ENCODE measurements at regions not wholly inside any gene's neighbourhood (a gene's known extent, or its start where the extent isn't known, plus 50 kb on each side); places are given as distances from the start of the nearest gene placed in this dataset.

DNA sequence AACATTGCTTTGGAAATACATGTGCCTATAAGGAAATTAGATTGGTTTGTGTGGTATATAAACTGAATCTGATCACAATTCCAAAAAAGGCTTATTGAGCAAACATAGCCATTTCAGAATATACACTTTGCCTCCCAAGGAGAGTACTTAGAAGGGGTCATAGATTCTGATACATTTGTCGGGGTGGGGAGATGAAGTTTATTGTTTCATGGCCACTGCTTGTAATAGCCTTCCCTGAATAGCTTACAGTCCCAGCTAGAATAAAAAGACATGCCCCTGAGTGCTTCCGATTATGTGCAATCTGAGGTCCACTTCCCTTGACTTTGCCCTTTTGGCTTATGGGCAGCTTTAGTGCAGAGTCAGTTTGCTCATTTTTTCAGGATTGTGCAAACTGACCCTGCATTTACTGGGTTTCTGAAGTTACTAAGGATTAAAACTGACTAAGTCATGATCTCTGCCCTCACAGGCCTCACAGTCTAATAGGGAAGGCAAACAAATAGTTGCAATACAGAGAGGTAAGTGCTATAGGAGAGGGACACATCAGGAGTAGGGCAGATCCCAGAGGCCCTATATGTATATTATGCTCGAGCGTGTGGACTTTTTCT, 184.2 kb downstream of the BLID start (continued):
- no peak for TF ChIP-seq MXD4 (CRISPR knock-in tag; IDR thresholded peaks at IDR 0.05)
- TF ChIP-seq GTF3A (CRISPR knock-in tag; conservative IDR thresholded peaks at IDR 0.05) = no peak
- peak; percentile 89 for TF ChIP-seq ZNF816 (CRISPR knock-in tag; IDR thresholded peaks at IDR 0.05; ENCODE audit: borderline replicate concordance)
- no peak for TF ChIP-seq ZNF276 (CRISPR knock-in tag; IDR thresholded peaks at IDR 0.05; ENCODE audit: low read depth)
- TF ChIP-seq NR1H2 (CRISPR knock-in tag; IDR thresholded peaks at IDR 0.05; ENCODE audit: borderline replicate concordance, low read depth) = no peak
- TF ChIP-seq RXRA (CRISPR knock-in tag; IDR thresholded peaks at IDR 0.05) = peak; percentile 80; the same call in 1 of the 2 replicates
- TF ChIP-seq ZNF274 (CRISPR knock-in tag; IDR thresholded peaks at IDR 0.05) = no peak
- peak; percentile 97 for TF ChIP-seq PHF21A (CRISPR knock-in tag; IDR thresholded peaks at IDR 0.05)
- no peak for TF ChIP-seq ZNF546 (CRISPR knock-in tag; conservative IDR thresholded peaks at IDR 0.05)
- no peak for TF ChIP-seq ZNF850 (CRISPR knock-in tag; conservative IDR thresholded peaks at IDR 0.05)
- TF ChIP-seq GABPA (IDR thresholded peaks at IDR 0.05; ENCODE audit: low read depth, low read length) = no peak
- peak; percentile 43; the same call in 1 of the 2 replicates for TF ChIP-seq GABPA (CRISPR knock-in tag; IDR thresholded peaks at IDR 0.05; ENCODE audit: low read depth)
- peak; percentile 39; the same call in 1 of the 2 replicates for TF ChIP-seq NFYB (CRISPR knock-in tag; IDR thresholded peaks at IDR 0.05)
- TF ChIP-seq, protein P1, sequence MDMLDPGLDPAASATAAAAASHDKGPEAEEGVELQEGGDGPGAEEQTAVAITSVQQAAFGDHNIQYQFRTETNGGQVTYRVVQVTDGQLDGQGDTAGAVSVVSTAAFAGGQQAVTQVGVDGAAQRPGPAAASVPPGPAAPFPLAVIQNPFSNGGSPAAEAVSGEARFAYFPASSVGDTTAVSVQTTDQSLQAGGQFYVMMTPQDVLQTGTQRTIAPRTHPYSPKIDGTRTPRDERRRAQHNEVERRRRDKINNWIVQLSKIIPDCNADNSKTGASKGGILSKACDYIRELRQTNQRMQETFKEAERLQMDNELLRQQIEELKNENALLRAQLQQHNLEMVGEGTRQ (IDR thresholded peaks at IDR 0.05; ENCODE audit: low read depth, low read length) = no peak
- TF ChIP-seq, protein P1 (CRISPR knock-in tag; IDR thresholded peaks at IDR 0.05; ENCODE audit: borderline replicate concordance) = no peak
- TF ChIP-seq ZMYM2 (CRISPR knock-in tag; IDR thresholded peaks at IDR 0.05) = peak; percentile 73
- TF ChIP-seq FUBP1 (CRISPR knock-in tag; IDR thresholded peaks at IDR 0.05; ENCODE audit: borderline replicate concordance) = no peak
- no peak for TF ChIP-seq ZNF382 (CRISPR knock-in tag; IDR thresholded peaks at IDR 0.05; ENCODE audit: borderline replicate concordance)
- no peak for TF ChIP-seq CREB1 (IDR thresholded peaks at IDR 0.05)
- peak; percentile 55 for TF ChIP-seq CREB1 (CRISPR knock-in tag; IDR thresholded peaks at IDR 0.05)
- TF ChIP-seq NFIB (CRISPR knock-in tag; IDR thresholded peaks at IDR 0.05; ENCODE audit: borderline replicate concordance) = no peak
- TF ChIP-seq ZFP90 (CRISPR knock-in tag; IDR thresholded peaks at IDR 0.05; ENCODE audit: borderline replicate concordance) = no peak
- TF ChIP-seq, protein P2, sequence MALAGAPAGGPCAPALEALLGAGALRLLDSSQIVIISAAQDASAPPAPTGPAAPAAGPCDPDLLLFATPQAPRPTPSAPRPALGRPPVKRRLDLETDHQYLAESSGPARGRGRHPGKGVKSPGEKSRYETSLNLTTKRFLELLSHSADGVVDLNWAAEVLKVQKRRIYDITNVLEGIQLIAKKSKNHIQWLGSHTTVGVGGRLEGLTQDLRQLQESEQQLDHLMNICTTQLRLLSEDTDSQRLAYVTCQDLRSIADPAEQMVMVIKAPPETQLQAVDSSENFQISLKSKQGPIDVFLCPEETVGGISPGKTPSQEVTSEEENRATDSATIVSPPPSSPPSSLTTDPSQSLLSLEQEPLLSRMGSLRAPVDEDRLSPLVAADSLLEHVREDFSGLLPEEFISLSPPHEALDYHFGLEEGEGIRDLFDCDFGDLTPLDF (CRISPR knock-in tag; IDR thresholded peaks at IDR 0.05) = no peak
- no peak for TF ChIP-seq POLR2AphosphoS5 (IDR thresholded peaks at IDR 0.05; ENCODE audit: low read depth, low read length)
- no peak for TF ChIP-seq ZNF121 (CRISPR knock-in tag; IDR thresholded peaks at IDR 0.05)
- TF ChIP-seq RFX5 (IDR thresholded peaks at IDR 0.05; ENCODE audit: low read depth, low read length) = no peak
- TF ChIP-seq ARNT (IDR thresholded peaks at IDR 0.05) = no peak

All from HepG2 (cell line).